Activated naive CD8-positive, alpha-beta T cell treated with anti-CD3 and anti-CD28 coated beads, Interleukin-2, amount 10 ng/mL, durations not matched to agents 7 days and 5 days (primary cell): ENCODE measurements at regions not wholly inside any gene's neighbourhood (a gene's known extent, or its start where the extent isn't known, plus 50 kb on each side); places are given as distances from the start of the nearest gene placed in this dataset.
"Not testable (repeated sequence)": the region's sequence is repeated elsewhere in the genome, so short reads cannot be mapped to it uniquely, and the experiment has no call there.

Source experiments
- ATAC-seq: fragments of 150-1000 bp; cut with Tn5 transposase; one replicate; pipeline ENCODE4 v1.10.0; 2021; ENCODE audit warnings: low read depth, moderate library complexity
- POLR2A ChIA-PET: fragments of 350-600 bp; sonication (Branson Sonifier 250); formaldehyde crosslinking; loops from one replicate; lab custom pipeline; 2021; ENCODE audit warnings: antibody characterized with exemption; lab: Charles Lee
- DNase-seq: peaks from one replicate; pipeline ENCODE4 v3.0.0; 2021
- H3K27ac Mint-ChIP-seq: one replicate; pipeline ENCODE4 v1.8.0; 2022; ENCODE audit warnings: mild to moderate bottlenecking, mixed read lengths
- H3K27me3 Mint-ChIP-seq: one replicate; pipeline ENCODE4 v1.8.0; 2022; ENCODE audit warnings: mild to moderate bottlenecking, moderate library complexity, mixed read lengths
- H3K36me3 Mint-ChIP-seq: one replicate; pipeline ENCODE4 v1.8.0; 2021; ENCODE audit warnings: mild to moderate bottlenecking, mixed read lengths
- H3K4me1 Mint-ChIP-seq: one replicate; pipeline ENCODE4 v1.8.0; 2021; ENCODE audit warnings: mixed read lengths
- H3K4me3 Mint-ChIP-seq: one replicate; pipeline ENCODE4 v1.8.0; 2022; ENCODE audit warnings: mild to moderate bottlenecking, moderate library complexity, mixed read lengths
- H3K9me3 Mint-ChIP-seq: one replicate; pipeline ENCODE4 v1.8.0; 2021; ENCODE audit warnings: mixed read lengths

- ATAC-seq (no peak), DNase-seq (no peak)
- Mint-ChIP-seq H3K27ac (no peak overlapping the region), H3K9me3 (peaks cover 4% of the 10 kb centered on the region), H3K4me1 (no peaks in the 10 kb centered on the region), H3K27me3 (peaks cover 6% of the 10 kb centered on the region), H3K4me3 (no peak overlapping the region), H3K36me3 (no peaks in the 10 kb centered on the region)
- POLR2A ChIA-PET: no interaction called here
Observed at GRCh38 chr10:84695902-84696301, 367.5 kb downstream of the CCSER2 start.

- Mint-ChIP-seq H3K27ac (no peak overlapping the region), H3K36me3 (no peaks in the 10 kb centered on the region), H3K27me3 (peaks cover 6% of the 10 kb centered on the region), H3K9me3 (peaks cover 4% of the 10 kb centered on the region), H3K4me1 (no peaks in the 10 kb centered on the region), H3K4me3 (no peak overlapping the region)
- POLR2A ChIA-PET: no interaction called here
- ATAC-seq (no peak), DNase-seq (no peak)
Observed at GRCh38 chr10:84696610-84697009, 368.2 kb downstream of the CCSER2 start.

- Mint-ChIP-seq H3K4me3 (no peak overlapping the region), H3K4me1 (no peaks in the 10 kb centered on the region), H3K36me3 (no peaks in the 10 kb centered on the region), H3K9me3 (no peaks in the 10 kb centered on the region), H3K27ac (no peak overlapping the region), H3K27me3 (peaks cover 4% of the 10 kb centered on the region)
- ATAC-seq (no peak), DNase-seq (no peak)
- POLR2A ChIA-PET: no interaction called here
Observed at GRCh38 chr10:84698989-84699388, 370.6 kb downstream of the CCSER2 start.

- POLR2A ChIA-PET: no interaction called here
- DNase-seq (no peak), ATAC-seq (no peak)
- H3K36me3 Mint-ChIP-seq: no peaks in the 10 kb centered on the region
- H3K27me3 Mint-ChIP-seq: peaks cover 2% of the 10 kb centered on the region
- no peaks in the 10 kb centered on the region for H3K4me1 Mint-ChIP-seq
- H3K4me3 Mint-ChIP-seq: no peak overlapping the region
- H3K27ac Mint-ChIP-seq: no peak overlapping the region
- H3K9me3 Mint-ChIP-seq: no peaks in the 10 kb centered on the region
Observed at GRCh38 chr10:84700668-84701369, 372.4 kb downstream of the CCSER2 start.

- no peak for ATAC-seq
- H3K4me1 Mint-ChIP-seq: no peaks in the 10 kb centered on the region
- peaks cover 2% of the 10 kb centered on the region for H3K27me3 Mint-ChIP-seq
- no peaks in the 10 kb centered on the region for H3K36me3 Mint-ChIP-seq
- DNase-seq: no peak
- no peak overlapping the region for H3K27ac Mint-ChIP-seq
- no peak overlapping the region for H3K4me3 Mint-ChIP-seq
- no peaks in the 10 kb centered on the region for H3K9me3 Mint-ChIP-seq
- POLR2A ChIA-PET: no interaction called here
Observed at GRCh38 chr10:84701370-84701720, 373.0 kb downstream of the CCSER2 start.

GRCh38 chr10:84704101-84704500 is 375.7 kb downstream of the CCSER2 start:
- ATAC-seq: no peak
- H3K4me3 Mint-ChIP-seq: no peak overlapping the region
- H3K27me3 Mint-ChIP-seq: peaks cover 2% of the 10 kb centered on the region
- DNase-seq: no peak
- H3K27ac Mint-ChIP-seq: no peak overlapping the region
- H3K9me3 Mint-ChIP-seq: no peaks in the 10 kb centered on the region
- no peaks in the 10 kb centered on the region for H3K36me3 Mint-ChIP-seq
- POLR2A ChIA-PET: no interaction called here
- H3K4me1 Mint-ChIP-seq: no peaks in the 10 kb centered on the region

- ATAC-seq (no peak), DNase-seq (no peak)
- Mint-ChIP-seq H3K9me3 (no peaks in the 10 kb centered on the region), H3K36me3 (no peaks in the 10 kb centered on the region), H3K4me1 (no peaks in the 10 kb centered on the region), H3K27ac (no peak overlapping the region), H3K27me3 (no peaks in the 10 kb centered on the region), H3K4me3 (no peak overlapping the region)
- POLR2A ChIA-PET: no interaction called here
Observed at GRCh38 chr10:84706431-84706830, 378.0 kb downstream of the CCSER2 start.

- ATAC-seq: no peak
- Mint-ChIP-seq H3K27me3 (no peaks in the 10 kb centered on the region), H3K4me1 (no peaks in the 10 kb centered on the region), H3K4me3 (no peak overlapping the region), H3K9me3 (no peaks in the 10 kb centered on the region), H3K27ac (no peak overlapping the region), H3K36me3 (no peaks in the 10 kb centered on the region)
- POLR2A ChIA-PET: no interaction called here
- no peak for DNase-seq
Observed at GRCh38 chr10:84706875-84707274, 378.5 kb downstream of the CCSER2 start.

- H3K27ac Mint-ChIP-seq: no peak overlapping the region
- no peak overlapping the region for H3K4me3 Mint-ChIP-seq
- DNase-seq: no peak
Observed at GRCh38 chr10:84715911-84716310, 387.5 kb downstream of the CCSER2 start.

GRCh38 chr10:84718877-84719616 is 390.7 kb downstream of the CCSER2 start:
- Mint-ChIP-seq H3K27ac (no peak overlapping the region), H3K9me3 (no peaks in the 10 kb centered on the region), H3K27me3 (no peaks in the 10 kb centered on the region), H3K4me1 (peaks cover 2% of the 10 kb centered on the region), H3K36me3 (no peaks in the 10 kb centered on the region), H3K4me3 (no peak overlapping the region)
- no peak for DNase-seq
- POLR2A ChIA-PET: no interaction called here
- no peak for ATAC-seq

More at GRCh38 chr10:84715911-84716310, 387.5 kb downstream of the CCSER2 start:
- Mint-ChIP-seq H3K27me3 (no peaks in the 10 kb centered on the region), H3K36me3 (no peaks in the 10 kb centered on the region), H3K9me3 (no peaks in the 10 kb centered on the region), H3K4me1 (peaks cover 2% of the 10 kb centered on the region)
- ATAC-seq: no peak
- POLR2A ChIA-PET: no interaction called here

- H3K4me3 Mint-ChIP-seq: no peak overlapping the region
- H3K9me3 Mint-ChIP-seq: no peaks in the 10 kb centered on the region
- H3K27me3 Mint-ChIP-seq: no peaks in the 10 kb centered on the region
- no peak overlapping the region for H3K27ac Mint-ChIP-seq
- DNase-seq: no peak
- no peaks in the 10 kb centered on the region for H3K36me3 Mint-ChIP-seq
- peaks cover 2% of the 10 kb centered on the region for H3K4me1 Mint-ChIP-seq
- no peak for ATAC-seq
- POLR2A ChIA-PET: no interaction called here
Observed at GRCh38 chr10:84719687-84720086, 391.3 kb downstream of the CCSER2 start.

GRCh38 chr10:84727398-84727797 is 399.0 kb downstream of the CCSER2 start:
- H3K4me1 Mint-ChIP-seq: no peaks in the 10 kb centered on the region
- DNase-seq: no peak
- POLR2A ChIA-PET: no interaction called here
- no peak overlapping the region for H3K4me3 Mint-ChIP-seq
- H3K27ac Mint-ChIP-seq: no peak overlapping the region
- no peak for ATAC-seq
- H3K27me3 Mint-ChIP-seq: no peaks in the 10 kb centered on the region
- peaks cover 1% of the 10 kb centered on the region for H3K9me3 Mint-ChIP-seq
- no peaks in the 10 kb centered on the region for H3K36me3 Mint-ChIP-seq

GRCh38 chr10:84739126-84739525 is 410.7 kb downstream of the CCSER2 start:
- H3K36me3 Mint-ChIP-seq, POLR2A ChIA-PET, H3K27ac Mint-ChIP-seq, ATAC-seq, H3K9me3 Mint-ChIP-seq, H3K4me3 Mint-ChIP-seq, DNase-seq, H3K4me1 Mint-ChIP-seq, H3K27me3 Mint-ChIP-seq: not testable (repeated sequence)

GRCh38 chr10:84739641-84740040 is 411.3 kb downstream of the CCSER2 start:
- Mint-ChIP-seq H3K4me1 (no peaks in the 10 kb centered on the region), H3K36me3 (no peaks in the 10 kb centered on the region), H3K27me3 (no peaks in the 10 kb centered on the region), H3K27ac (no peak overlapping the region), H3K4me3 (no peak overlapping the region), H3K9me3 (no peaks in the 10 kb centered on the region)
- POLR2A ChIA-PET: no interaction called here
- no peak for ATAC-seq
- no peak for DNase-seq
